HCEC 1CT (cell line): ENCODE measurements at regions not wholly inside any gene's neighbourhood (a gene's known extent, or its start where the extent isn't known, plus 50 kb on each side); places are given as distances from the start of the nearest gene placed in this dataset.
"Not testable (repeated sequence)": the region's sequence is repeated elsewhere in the genome, so short reads cannot be mapped to it uniquely, and the experiment has no call there.

Source experiments
- DNase-seq: peaks from one replicate; pipeline ENCODE4 v3.0.0-alpha.2; 2017

DNA sequence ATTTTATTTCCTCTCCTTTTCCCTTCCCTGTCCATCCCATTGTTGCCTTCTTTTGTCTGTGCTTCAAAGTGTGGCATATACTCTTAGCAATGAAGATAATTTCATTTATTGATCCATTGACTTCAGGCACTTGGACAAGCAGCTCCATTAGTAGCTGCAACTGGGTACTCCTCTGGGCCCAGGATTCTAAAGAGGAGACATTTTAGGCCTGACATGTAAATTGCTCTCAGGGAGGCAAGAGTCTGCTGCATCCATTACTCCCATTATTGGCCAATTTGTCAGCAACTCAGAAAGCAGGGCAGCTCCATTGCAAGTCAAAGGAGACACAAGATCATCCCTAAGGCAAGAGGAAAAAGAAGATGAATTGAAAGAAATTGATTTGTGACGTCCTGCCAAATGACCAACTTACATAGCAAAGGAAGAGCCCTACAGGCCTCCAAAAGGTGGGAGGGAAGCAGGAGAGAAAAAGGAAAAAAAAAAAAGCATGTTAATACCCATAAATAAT is 1094.1 kb upstream of the FLRT2 start:
- no peak for DNase-seq

DNA sequence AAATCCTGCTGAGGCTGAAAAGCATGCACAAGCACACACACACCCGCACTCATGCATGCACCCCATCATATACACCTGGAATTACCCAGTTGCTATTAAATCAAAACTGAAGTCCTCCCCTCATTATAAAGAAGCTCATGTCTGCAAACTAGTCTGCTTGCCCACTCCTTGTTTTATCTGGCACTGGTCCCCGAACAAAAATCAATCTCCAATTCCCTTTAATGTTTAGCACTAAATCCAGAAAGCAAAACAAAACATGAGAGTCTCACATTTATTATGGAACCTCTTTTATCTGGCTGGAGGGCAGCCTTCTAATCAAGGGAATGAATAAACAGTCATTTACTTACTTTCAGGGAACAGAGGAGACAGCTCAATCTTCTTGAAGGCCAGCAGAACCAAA is 1093.4 kb upstream of the FLRT2 start:
- no peak for DNase-seq

DNA sequence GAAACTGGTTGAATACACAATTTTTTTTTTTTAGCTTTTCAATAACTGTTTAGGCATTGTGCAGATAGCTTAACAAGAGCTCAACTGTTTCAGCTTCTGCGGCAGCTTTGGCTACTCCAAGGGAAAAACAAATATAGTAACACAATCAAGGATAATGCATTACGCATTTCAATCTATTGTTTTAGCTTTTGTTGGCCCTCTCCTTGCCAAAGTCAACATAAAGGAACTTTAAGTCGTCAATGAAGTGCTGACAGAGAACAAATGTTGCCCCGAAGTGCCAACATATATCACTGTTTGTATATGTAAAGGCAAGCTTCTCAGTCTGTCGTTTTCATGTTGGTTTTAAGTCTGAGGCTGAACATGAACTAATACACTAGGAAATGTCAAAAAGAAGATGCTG is 1087.4 kb upstream of the FLRT2 start:
- no peak for DNase-seq

DNA sequence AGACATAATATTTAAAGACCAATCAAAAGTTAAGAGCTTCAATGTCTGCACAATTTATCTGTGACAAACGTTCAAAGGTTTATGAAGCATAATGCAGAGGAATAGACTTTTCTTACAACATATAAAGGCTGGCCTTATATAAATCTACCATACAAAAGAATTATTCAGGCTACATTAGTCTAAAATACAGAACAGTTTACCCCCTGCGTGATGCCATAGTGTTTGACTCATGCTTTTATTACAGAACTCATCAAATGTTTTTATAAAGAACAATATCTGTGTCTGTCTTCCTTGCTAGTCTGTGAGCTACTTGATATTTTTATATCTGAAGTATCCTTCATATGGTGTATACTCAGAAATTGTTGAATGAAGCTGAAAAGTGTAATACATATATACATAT is 1084.5 kb upstream of the FLRT2 start:
- no peak for DNase-seq

DNA sequence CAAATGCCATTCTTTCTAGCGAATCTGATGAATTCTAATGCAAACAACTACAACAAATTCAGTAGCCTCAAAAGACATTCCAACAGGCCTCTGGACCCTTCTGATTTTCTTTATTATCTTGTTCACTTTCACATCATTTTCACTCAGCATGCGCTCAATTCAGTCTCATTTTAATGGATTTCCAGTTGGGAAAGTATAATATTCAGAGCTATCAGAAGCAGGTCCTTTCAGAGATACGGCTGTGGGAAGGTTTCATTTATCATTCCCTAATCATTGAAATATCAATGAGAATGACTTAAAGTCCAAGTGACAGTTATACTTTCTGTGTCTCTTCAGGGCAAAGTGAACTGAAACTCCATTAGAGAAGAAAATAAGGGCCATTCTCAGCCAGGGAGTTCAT is 1083.7 kb upstream of the FLRT2 start:
- DNase-seq: no peak

DNA sequence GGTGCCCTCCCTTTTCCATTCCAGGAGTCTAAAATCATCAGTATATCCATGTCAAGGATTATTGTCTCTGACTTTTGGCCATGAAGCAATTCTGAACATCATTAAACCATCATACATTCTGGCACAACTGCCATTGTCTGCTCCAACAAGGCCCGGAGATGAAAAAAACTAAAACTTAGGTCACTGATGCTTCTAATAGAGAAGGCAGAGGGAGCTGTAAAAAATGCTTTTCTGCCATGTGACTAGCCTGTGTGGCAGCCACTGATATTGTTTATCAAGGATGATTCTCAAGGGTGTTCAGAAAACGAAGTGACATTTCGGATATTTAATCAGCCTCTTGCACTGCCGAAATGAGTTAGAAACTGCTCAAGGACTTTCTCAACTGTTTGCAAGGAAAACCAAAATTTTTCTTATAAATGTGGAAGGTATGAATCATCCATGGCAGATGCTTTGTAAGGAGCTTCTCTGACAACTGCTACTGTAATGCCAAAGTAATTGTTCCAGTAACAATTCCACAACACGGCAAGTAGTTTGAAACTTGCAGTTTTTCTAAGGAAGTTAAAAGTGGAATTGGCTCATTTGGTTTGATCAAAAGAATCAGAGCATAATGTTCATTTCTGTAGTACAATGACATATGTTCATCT is 1076.5 kb upstream of the FLRT2 start:
- peak; percentile 7 for DNase-seq

DNA sequence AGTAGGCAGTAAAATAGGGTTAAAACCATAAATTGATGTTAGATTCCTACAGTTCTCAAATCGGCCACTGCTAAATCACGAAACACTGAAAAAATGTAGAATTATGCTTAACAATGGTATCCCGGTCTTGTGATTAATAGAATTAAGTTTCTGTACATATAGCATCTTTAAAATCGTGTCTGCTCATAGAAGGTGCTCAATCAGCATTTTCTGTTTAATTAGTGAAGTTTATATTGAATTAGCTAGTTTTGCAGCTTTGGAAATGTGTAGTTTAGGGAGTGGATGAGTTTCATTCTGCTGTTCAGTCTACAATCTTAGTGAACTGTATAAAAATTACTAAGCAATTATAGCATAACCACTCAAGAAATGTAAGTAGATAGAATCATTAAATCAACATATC is 1075.8 kb upstream of the FLRT2 start:
- no peak for DNase-seq

DNA sequence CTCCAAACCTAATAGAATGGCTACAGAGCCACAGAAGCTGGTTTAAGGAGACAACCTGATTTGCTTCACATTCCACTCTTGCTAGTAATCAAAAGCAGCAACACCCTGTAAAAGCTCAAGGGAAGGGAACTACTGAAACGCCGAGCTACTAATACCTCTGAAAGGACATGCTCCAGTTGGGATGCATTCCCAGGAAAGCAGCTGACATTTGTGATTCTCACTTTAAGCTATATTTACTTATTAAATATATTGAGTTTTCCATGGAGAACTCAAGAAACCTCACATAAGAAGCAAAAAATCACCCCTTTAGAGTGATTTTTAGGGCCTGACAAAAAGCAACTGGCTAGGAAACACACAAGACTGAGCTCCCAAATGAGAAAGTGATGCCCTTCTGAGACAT is 1073.0 kb upstream of the FLRT2 start:
- DNase-seq: no peak

DNA sequence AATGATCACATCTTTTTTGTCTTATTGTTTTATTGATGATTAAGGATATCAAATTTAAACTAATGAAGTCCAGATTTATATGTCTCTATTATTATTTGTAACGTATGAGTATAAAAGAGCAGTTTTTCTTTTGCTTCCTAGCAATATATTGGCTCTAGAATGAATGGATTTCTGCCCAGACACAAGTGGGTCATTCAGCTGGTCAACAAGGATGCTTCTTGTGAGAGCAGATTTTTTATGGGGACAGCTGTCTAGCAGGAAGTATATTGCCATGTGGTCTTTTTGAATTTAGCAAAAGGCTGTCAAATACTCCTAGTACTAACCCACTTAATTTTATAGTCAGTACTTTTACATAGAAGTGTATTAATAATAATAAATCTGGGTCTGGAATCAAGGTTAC is 1071.1 kb upstream of the FLRT2 start:
- no peak for DNase-seq

DNA sequence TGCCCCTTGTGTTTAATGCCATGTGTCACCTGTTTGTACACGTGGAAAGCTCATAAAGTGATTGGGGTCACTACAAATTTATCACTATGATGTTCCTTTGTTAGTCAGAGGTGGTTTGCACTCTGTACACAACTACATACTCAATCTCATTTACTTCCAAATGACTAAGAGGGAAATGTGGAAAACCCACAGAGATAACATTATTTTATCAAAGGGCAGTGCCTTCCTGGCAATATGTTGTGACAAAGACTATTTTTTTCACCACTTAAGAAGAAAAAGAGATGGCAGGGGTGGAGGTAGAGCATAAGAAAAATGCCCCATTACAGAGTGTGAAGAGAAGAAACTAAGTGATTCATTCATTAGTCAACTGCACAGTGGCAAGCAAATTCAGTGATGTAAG is 1064.1 kb upstream of the FLRT2 start:
- no peak for DNase-seq

DNA sequence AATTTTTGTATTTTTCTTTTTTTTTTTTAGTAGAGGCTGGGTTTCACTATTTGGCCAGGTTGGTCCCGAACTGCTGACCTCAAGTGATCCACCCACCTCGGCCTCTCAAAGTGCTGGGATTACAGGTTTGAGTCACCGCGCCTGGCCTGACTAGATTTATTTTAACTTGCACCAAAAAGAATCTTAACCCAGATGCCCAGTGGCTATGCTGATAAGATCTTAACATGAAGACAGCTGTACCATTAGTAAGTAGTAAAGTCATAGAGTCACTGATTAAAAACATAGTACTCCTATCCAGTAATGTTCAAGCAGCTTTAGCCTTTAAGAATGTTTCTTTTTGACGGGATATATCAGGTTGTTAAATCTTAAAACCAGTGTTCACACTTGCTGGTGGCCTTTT is 1061.8 kb upstream of the FLRT2 start:
- no peak for DNase-seq

DNA sequence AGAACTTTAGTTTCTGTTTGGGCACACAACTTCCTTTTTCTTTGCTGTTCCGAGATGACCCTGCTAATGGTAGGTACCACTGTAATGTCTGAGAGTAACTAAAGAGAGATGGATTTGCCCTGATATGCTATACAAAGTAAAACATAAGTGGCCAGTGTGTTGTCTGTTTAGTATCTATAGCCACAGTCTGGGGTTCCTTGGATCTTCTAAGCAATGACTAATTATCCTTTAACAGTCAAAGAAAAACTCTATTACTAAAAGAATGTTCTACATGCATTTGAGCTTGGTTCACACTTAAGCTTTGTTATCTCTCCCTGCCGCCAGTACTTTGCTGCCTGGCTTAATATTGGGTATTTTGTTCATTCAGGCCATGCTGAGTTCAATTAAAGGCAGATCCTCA is 1051.9 kb upstream of the FLRT2 start:
- no peak for DNase-seq

DNA sequence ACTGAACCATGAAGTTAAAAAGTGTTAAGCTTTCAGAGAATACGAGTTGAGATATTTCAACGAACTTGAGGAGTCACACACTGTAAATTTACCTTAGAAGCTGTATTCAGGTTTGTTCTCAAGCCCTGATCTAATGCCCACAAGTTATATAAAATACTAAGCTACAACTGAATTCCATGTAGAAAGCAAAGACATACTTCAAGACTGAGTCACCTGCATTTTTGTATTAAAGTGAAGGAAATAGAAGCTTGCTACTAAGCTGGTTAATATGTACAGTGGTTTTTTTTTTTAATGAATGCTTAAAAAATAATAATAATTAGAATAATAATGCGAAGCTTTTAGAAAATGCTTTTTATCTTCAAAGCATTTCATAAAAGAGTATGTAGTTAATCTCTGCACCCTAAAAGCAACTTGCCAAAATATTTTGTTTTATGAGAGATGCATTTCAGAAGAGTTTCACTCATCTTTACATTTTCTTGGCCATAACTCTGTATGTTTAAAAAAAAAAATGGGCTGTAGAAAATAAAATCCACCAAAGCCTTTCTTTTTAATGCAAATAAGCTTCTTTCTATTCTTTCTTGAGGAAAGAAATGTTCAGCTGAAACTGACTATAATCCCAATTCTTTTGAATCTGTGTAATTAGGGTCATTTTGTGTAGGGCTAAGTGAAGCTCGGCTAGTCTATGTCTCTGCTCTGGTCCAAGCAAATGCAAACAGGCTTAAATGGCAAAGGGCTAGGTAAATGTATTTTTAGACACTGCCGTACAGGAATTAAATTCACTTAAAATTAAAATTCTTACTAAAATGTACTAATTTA is 1047.5 kb upstream of the FLRT2 start:
- DNase-seq: peak; percentile 55

DNA sequence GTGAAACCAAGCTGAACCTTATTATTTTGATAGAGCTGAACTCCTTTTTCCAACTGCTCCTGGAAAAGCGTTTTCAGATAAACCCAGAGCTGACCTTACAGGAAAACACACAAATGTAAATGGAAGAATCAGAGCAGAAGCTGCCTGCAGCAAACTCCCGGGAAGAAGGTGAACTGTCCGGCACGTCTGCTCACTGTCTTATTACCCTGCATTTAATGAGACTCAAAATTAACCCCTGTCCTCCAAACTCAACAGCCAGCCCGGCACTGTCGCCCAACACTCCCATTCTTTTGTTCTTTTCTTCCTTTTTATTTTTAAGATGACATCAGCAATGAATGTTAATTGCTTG is 1046.9 kb upstream of the FLRT2 start:
- DNase-seq: no peak

DNA sequence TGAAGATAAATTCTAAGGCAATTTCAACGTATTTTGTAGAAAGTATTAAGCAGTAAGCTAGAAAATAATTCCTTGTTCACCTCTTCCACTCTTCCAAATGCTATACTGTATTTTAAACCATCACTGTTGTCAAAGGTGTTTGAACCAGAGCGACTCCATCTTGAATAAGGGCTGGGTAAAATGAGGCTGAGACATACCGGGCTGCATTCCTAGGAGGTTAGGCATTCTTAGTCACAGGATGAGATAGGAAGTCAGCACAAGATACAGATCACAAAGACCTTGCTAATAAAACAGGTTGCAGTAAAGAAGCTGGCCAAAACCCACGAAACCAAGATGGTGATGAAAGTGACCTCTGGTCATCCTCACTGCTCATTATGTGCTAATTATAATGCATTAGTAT is 1045.7 kb upstream of the FLRT2 start:
- DNase-seq: not testable (repeated sequence)

DNA sequence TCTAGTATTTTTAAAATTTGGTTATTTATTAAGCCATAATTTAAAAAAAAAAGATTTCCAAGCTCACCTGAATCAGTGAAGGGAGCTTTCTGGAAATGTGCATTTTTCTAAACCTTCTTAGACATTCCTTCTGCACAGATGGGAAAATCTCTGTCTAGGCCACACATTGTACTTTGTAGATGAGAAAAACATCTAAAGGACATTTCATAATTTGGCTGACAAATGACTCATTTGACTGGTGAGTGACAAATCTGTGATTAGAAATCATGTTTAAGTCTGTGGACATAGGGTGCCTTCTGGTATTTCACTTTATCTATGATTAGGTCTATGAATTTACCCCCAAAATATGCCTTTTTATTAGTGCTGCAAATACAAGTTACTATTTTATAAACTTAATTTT is 1044.9 kb upstream of the FLRT2 start:
- no peak for DNase-seq

DNA sequence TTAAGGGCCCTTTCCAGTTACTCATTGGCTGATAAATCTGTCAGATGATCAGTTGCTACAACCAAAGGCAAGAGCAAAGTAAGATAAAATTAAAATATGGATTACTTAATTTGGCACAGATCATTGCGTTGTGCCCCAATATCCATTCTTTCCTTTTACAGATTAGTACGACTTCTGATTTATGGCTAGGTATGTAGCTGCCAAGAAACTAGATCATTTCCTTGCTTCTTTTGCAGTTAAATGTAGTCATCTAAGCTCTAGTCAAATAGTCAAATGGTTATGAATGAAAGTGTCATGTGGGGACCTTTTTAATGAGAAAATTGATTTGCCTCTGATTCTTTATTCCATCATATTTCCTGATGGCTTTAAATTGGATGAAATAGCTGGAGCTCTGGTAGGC is 1039.9 kb upstream of the FLRT2 start:
- no peak for DNase-seq

DNA sequence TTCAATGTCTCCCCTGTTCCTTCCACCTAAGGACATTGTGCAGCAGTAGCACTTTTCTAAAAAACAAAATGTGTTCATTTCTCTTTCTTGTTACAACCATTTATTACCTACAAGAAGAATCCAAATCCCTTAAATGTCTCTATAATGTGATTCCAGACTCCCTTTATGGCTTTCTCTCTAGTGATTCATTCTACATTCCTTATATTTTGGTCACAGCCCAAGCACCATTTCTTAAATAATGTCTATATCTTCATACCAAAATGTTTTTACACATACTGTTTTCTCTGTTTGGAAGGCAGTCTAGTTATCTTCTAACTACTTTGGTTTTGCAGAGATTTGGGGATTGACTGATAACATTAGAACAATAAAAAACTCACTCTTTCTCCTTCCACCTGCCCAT is 1037.3 kb upstream of the FLRT2 start:
- DNase-seq: no peak

DNA sequence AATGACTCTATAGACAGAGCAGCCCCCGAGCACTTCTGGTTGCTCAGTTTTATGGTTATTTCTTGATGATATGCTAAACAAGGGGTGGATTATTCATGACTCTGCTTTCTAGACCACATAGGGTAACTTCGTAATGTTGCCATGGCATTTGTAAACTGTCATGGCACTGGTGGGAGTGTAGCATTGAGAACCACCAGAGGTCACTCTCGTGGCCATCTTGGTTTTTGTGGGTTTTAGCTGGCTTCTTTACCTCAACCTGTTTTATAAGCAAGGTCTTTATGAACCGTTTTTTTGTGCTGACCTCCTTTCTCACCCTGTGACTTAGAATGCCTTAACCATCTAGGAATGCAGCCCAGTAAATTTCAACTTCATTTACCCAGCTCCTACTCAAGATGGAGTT is 1036.2 kb upstream of the FLRT2 start:
- DNase-seq: no peak

DNA sequence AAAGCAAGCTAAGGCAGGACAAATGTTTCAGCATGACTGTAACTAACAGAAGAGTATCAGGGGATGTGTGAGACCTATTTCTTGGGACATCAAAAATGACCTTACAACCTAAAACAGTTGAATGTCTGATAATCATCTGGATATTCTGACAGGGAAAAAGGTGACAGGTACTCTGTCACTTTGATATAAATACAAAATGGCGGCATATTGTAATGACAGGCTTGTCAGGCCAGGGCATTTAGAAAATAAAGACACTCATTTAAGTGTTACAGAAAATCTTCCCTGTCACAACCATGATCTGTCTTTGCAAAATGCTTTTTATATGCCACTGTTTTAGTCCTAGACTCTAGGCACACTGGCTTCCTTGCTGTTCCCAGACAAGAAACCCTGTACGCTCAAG is 1033.3 kb upstream of the FLRT2 start:
- no peak for DNase-seq

DNA sequence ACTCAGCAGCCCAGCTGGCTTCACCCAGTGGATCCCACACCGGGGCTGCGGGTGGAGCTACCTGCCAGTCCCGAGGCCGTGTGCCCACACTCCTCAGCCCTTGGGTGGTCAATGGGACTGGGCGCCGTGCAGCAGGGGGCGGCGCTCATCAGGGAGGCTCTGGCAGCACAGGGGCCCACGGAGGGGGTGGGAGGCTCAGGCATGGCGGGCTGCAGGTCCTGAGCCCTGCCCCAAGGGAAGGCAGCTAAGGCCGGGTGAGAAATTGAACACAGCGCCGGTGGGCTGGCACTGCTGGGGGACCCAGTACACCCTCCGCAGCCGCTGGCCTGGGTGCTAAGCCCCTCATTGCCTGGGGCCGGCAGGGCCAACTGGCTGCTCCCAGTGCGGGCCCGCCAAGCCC is 1017.1 kb upstream of the FLRT2 start:
- DNase-seq: not testable (repeated sequence)

DNA sequence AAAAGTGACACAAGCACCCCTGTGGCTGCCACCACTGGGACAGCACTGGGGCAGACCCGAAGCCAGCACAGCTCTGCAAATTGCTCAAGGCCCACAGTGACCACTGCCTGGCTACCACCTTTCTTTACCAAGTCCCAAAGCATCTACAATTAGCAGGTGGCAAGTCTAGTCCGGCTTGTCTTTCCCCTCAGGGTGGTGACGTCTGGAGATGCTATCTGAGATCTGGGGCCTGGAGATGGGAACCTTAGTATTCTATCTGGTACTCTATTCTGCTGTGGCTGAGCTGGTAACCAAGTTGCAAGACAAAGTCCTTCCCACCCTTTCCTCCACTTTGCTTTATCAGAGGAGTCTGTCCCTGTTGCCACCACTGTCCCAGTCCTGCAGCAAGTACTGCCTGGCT is 1010.1 kb upstream of the FLRT2 start:
- no peak for DNase-seq

DNA sequence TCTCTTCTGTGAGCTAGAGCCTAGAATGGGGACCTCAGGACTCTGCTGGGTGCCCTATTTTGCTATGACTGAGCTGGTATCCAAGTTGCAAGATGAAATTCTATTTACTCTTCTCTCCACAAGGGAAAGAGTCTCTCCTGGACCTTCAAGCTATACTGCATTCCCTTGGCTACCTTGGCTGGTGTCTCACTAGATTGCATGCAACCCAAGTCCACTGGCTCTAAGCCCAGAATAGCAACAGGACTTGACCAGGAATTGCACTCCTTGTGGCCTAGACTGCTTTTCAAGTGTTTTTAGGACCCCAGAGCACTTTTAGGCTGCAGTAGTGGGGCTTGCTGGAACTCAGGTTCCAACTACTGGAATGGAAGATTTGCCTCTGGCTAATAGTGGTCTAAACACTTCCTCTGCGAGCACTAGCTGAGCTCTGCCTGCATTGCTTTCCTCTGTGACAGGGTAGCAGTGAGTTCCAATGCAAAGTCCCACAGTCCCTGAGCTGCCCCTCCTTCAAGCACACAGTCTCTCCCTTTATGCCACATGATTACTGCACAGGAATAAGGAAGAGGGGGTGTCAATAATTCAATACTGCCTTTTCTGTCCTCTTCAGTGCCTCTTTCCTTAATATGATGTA is 1009.1 kb upstream of the FLRT2 start:
- no peak for DNase-seq

DNA sequence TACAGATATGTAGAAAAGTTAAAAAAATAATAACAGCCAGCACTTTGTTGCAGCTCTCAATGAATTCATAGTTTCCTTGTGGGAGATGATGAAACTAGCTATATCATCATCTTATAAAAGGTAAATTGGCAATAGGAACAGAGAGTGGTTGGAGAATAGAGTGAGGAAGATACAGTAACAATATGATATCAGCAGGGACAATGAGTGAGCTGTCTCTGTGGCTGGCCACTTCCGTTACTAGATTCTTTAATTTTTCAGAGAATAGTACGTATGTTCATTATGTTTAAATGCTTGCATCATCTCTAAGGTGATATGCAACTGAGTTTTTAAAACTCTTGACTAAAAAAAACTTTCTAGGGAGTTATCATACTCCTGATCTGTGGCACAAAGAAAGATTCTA is 1006.2 kb upstream of the FLRT2 start:
- DNase-seq: no peak
